SK-N-MC (cell line): ENCODE measurements at regions not wholly inside any gene's neighbourhood (a gene's known extent, or its start where the extent isn't known, plus 50 kb on each side); places are given as distances from the start of the nearest gene placed in this dataset.

ENCODE experiments used
- EZH2 ChIP-seq: fragments of 200-600 bp; sonication (generic); IDR thresholded peaks from one replicate; pipeline ENCODE4 v1.6.1; 2017; ENCODE audit warnings: antibody characterized with exemption
- FOXP2 ChIP-seq: optimal IDR thresholded peaks from 2 replicates; pipeline ENCODE3; 2011; ENCODE audit warnings: mild to moderate bottlenecking, moderate library complexity; ENCODE audit not compliant: insufficient read depth; ENCODE audit errors: extremely low read length, control extremely low read depth
- POLR2AphosphoS5 ChIP-seq: IDR thresholded peaks from 2 replicates; pipeline ENCODE4 v1.6.1; 2012; ENCODE audit warnings: mild to moderate bottlenecking, low read depth, low read length, borderline replicate concordance

DNA sequence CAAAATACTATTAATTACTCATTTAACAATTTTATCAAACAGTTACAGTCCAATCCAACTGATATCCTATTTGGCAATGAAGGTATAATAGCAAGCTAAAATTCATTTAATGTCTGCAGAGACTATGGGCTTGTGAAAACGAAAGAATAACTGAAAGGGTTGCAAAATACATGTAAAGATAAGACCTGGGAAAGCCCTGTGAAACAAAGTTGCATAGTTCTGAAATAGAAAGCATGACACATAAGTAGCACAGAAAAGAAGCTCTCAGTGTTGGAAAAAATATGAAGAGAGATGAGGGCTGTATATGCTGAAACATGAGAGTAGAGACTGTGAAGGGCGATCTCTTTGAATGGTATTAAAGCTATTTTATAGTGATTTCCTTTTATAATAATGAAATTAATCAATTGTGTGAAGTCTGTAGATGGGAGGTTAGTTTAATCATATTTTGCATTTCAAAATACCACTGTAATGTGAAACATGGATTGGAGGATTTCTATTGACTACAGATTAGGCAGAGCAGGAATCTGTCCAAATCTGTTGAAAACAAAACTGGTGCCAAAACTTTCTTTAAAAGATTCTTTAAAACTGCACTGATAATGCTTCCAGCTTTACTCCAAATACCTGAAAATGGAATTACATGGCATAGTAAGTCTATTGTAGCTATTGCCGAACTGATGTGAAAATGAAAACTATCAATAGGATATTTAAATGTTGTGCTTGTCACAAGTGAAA lies 1518.9 kb upstream of the B3GALT2 start:
- TF ChIP-seq POLR2AphosphoS5 = no peak
- TF ChIP-seq EZH2 = no peak
- TF ChIP-seq FOXP2 = no peak
